C4-2B (cell line): ENCODE measurements at regions not wholly inside any gene's neighbourhood (a gene's known extent, or its start where the extent isn't known, plus 50 kb on each side); places are given as distances from the start of the nearest gene placed in this dataset.

Experiments used
- CTCF ChIP-seq: fragments of 450-650 bp; conservative IDR thresholded peaks from 2 replicates; pipeline ENCODE4 v1.5.1; 2017; ENCODE audit warnings: mild to moderate bottlenecking
- ZFX ChIP-seq: fragments of 450-650 bp; IDR thresholded peaks from 2 replicates; pipeline ENCODE4 v1.6.1; 2017

- TF ChIP-seq CTCF = no peak
- no peak for TF ChIP-seq ZFX
These were observed 204.8 kb downstream of the FCRL5 start for GRCh38 chr1:157347506-157347905.
